ENCODE measurements at regions not wholly inside any gene's neighbourhood (a gene's known extent, or its start where the extent isn't known, plus 50 kb on each side); places are given as distances from the start of the nearest gene placed in this dataset.

- Histone ChIP-seq H3K79me2 (replicated peaks; ENCODE audit: insufficient read depth) (no peaks in the 10 kb centered on the region), H3K36me3 (ENCODE audit: insufficient read depth) (no peaks in the 10 kb centered on the region), H4K20me1 (replicated peaks; ENCODE audit: insufficient read depth) (no peaks in the 10 kb centered on the region), H3K9me2 (ENCODE audit: insufficient read depth) (no peaks in the 10 kb centered on the region), H2AFZ (no peak overlapping the region), H3K4me3 (no peak overlapping the region), H3K4me2 (no peak overlapping the region), H3F3A (replicated peaks; ENCODE audit: low read depth) (no peaks in the 10 kb centered on the region), H3K27ac (ENCODE audit: low read depth) (no peak overlapping the region), H3K4me1 (ENCODE audit: insufficient read depth) (no peaks in the 10 kb centered on the region; the same call in 1 of the 2 replicates), H3K27me3 (ENCODE audit: insufficient read depth) (no peaks in the 10 kb centered on the region)
- H3K9me3 Mint-ChIP-seq = peaks cover 17% of the 10 kb centered on the region; the same call in 2 of the 3 replicates
- no peak for ATAC-seq
- H3K36me3 Mint-ChIP-seq (ENCODE audit: low read depth) = no peaks in the 10 kb centered on the region
- no peak for TF ChIP-seq REST (IDR thresholded peaks at IDR 0.05; ENCODE audit: unreplicated experiment)
- TF ChIP-seq CREB1 (CRISPR knock-in tag; IDR thresholded peaks at IDR 0.05; ENCODE audit: low read depth) = no peak
- TF ChIP-seq CTCF (conservative IDR thresholded peaks at IDR 0.05; ENCODE audit: low read depth in 2 of 2) = no peak
- no peak for TF ChIP-seq JUNB (IDR thresholded peaks at IDR 0.05; ENCODE audit: unreplicated experiment)
- TF ChIP-seq EZH2phosphoT487 (IDR thresholded peaks at IDR 0.05; ENCODE audit: unreplicated experiment) = no peak
- no peak for TF ChIP-seq STAT1 (IDR thresholded peaks at IDR 0.05; ENCODE audit: unreplicated experiment)
- no peak for TF ChIP-seq ZNF331 (CRISPR knock-in tag; IDR thresholded peaks at IDR 0.05; ENCODE audit: low read depth)
- TF ChIP-seq ZNF462 (CRISPR knock-in tag; IDR thresholded peaks at IDR 0.05) = no peak
- TF ChIP-seq POLR2AphosphoS5 (IDR thresholded peaks at IDR 0.05; ENCODE audit: low read depth) = no peak
- no peak for TF ChIP-seq ETS1 (IDR thresholded peaks at IDR 0.05)
- no peak for TF ChIP-seq ZNF114 (CRISPR knock-in tag; IDR thresholded peaks at IDR 0.05)
- no peak for TF ChIP-seq NANOG (IDR thresholded peaks at IDR 0.05; ENCODE audit: borderline replicate concordance)
- TF ChIP-seq EZH2 (IDR thresholded peaks at IDR 0.05; ENCODE audit: low read depth, unreplicated experiment) = no peak
- peaks cover 5% of the 10 kb centered on the region for H3K4me1 Mint-ChIP-seq
- no peak for DNase-seq (ENCODE audit: low spot score)
- H3K27ac Mint-ChIP-seq = no peak overlapping the region
- H3K27me3 Mint-ChIP-seq (ENCODE audit: insufficient read depth, low read depth, poor library complexity) = peaks cover 7% of the 10 kb centered on the region
- H3K4me3 Mint-ChIP-seq = no peak overlapping the region
These were observed 107.8 kb upstream of the NAV2 start for GRCh38 chr11:19604679-19605375.
